GM12873 (cell line): ENCODE measurements at regions not wholly inside any gene's neighbourhood (a gene's known extent, or its start where the extent isn't known, plus 50 kb on each side); places are given as distances from the start of the nearest gene placed in this dataset.

Experiments
- TF ChIP-seq, protein P1 (sequence below): IDR thresholded peaks from 2 replicates; pipeline ENCODE4 v1.5.1; 2012; ENCODE audit warnings: low read depth, mild to moderate bottlenecking, moderate library complexity, low read length, control low read depth; ENCODE audit not compliant: insufficient read depth; ENCODE audit errors: missing control alignments

- TF ChIP-seq, protein P1, sequence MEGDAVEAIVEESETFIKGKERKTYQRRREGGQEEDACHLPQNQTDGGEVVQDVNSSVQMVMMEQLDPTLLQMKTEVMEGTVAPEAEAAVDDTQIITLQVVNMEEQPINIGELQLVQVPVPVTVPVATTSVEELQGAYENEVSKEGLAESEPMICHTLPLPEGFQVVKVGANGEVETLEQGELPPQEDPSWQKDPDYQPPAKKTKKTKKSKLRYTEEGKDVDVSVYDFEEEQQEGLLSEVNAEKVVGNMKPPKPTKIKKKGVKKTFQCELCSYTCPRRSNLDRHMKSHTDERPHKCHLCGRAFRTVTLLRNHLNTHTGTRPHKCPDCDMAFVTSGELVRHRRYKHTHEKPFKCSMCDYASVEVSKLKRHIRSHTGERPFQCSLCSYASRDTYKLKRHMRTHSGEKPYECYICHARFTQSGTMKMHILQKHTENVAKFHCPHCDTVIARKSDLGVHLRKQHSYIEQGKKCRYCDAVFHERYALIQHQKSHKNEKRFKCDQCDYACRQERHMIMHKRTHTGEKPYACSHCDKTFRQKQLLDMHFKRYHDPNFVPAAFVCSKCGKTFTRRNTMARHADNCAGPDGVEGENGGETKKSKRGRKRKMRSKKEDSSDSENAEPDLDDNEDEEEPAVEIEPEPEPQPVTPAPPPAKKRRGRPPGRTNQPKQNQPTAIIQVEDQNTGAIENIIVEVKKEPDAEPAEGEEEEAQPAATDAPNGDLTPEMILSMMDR = no peak
Measured at GRCh38 chr13:32932376-32932775, 83.8 kb upstream of the KL start.

DNA sequence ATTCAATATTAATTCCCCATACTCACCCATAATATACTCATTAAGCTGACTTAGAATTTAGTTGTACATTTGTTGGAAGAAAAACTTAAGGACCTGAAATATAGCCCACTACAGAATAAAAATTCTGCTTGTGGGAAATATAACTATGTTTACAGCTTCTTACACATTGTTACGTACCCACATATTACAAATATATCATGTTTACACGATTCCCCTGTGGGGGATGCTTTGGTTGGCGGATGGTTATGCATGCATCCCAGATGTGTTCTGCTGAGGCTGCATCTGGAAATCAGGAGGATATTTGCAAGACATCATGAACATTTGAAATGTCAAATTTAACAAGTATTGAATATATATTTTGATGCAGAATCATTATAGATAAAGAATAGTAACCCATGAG, 79.5 kb upstream of the KL start:
- TF ChIP-seq, protein P1 = no peak

DNA sequence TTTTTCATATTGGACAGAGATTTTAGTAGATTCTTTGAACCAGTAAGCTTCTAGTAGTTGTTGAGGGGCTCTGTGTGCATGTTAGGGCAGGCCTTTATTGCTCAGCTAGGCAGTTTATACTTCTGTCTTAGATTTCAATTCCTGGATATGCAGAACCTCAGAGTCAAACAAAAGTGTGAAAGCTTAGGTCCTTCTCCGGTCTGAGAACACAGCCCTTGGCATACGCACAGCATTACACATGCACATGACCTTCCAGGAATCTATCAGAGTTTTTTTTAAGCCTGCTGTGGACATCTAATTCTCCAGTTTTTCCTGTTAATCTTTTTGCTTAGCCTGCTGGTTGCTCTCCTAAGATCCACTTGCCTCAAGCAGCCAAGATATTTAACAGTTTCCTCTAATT, 77.9 kb upstream of the KL start:
- TF ChIP-seq, protein P1 = no peak

DNA sequence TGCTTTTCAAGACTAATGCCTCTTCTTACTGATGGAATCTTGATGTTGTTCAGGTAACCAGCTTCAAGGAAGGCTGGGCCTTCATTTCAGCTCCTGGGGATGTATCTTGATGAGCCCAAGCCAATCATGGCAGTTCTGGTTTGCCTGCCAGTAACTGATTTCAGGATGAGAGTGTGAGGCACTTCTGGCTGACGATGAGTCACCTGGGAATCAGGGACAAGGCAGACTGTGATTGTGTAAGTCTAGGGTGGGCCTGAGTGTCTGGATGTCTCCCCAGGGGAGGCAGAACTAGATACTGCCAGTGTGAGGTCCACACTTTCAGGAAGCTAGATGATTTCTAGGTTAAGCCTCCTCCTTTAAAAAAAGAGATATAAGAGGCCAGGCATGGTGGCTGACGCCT, 77.3 kb upstream of the KL start:
- TF ChIP-seq, protein P1 = no peak

DNA sequence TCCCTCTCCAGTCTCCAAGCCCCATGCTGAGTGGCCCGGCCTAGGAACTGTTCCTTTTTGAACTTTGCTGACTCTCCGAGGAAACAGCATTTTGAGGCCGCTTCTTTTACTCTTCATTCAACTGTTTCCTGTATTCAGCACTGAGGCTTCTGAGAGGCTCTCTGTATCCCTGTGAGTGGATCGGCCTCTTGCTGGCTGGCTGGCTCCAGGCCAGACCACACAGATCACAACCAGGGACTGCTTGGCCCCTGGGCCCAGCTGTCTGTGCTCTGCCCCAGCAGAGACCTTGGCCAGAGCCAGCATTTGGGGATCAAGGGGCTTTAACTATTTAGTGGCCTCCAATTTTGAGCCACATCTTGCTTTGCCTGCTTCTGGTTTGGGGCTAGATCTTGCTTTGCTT, 75.6 kb upstream of the KL start:
- TF ChIP-seq, protein P1 = no peak

DNA sequence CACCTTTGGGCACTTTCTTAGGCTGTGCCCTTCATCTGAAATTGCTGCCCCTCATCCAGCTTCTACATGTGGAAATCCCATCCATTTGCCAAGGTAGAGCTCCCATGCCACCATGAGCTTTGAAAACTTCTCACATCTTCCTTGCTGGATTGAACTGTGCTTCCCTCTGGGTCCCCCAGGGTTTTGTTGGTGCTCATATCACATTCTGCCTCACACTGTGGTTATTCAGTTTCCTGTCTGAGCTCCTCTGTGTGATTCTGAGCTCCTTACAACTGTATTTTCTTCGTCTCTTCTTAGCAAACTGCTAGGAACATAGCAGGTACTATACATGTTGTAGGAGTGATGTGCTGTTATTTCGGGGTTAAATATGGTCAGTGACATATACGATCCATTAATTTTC, 74.9 kb upstream of the KL start:
- TF ChIP-seq, protein P1 = no peak

- TF ChIP-seq, protein P1 = no peak
Measured at GRCh38 chr13:32946558-32946957, 69.7 kb upstream of the KL start.
